ENCODE measurements at regions not wholly inside any gene's neighbourhood (a gene's known extent, or its start where the extent isn't known, plus 50 kb on each side); places are given as distances from the start of the nearest gene placed in this dataset.

GRCh38 chr5:155303120-155303519 lies 289.6 kb downstream of the KIF4B start:
- DNase-seq, result no peak

- no peak for DNase-seq
Measured at GRCh38 chr5:155307229-155307628, 293.7 kb downstream of the KIF4B start.

- no peak for DNase-seq
Measured at GRCh38 chr5:155308289-155308688, 294.7 kb downstream of the KIF4B start.

GRCh38 chr5:155309021-155309746 lies 295.6 kb downstream of the KIF4B start:
- DNase-seq, result no peak

GRCh38 chr5:155311721-155312120 lies 298.2 kb downstream of the KIF4B start:
- no peak for DNase-seq

GRCh38 chr5:155313518-155313917 lies 300.0 kb downstream of the KIF4B start:
- no peak for DNase-seq

- DNase-seq, result no peak
Measured at GRCh38 chr5:155316070-155316714, 302.6 kb downstream of the KIF4B start.

GRCh38 chr5:155332618-155333017 lies 319.1 kb downstream of the KIF4B start:
- DNase-seq, result no peak

- DNase-seq, result no peak
Measured at GRCh38 chr5:155342956-155343355, 329.4 kb downstream of the KIF4B start.

- no peak for DNase-seq
Measured at GRCh38 chr5:155343468-155343867, 329.9 kb downstream of the KIF4B start.

GRCh38 chr5:155353231-155353630 lies 339.7 kb downstream of the KIF4B start:
- no peak for DNase-seq

- DNase-seq, result no peak
Measured at GRCh38 chr5:155366096-155366495, 352.5 kb downstream of the KIF4B start.

GRCh38 chr5:155367841-155368240 lies 354.3 kb downstream of the KIF4B start:
- DNase-seq, result no peak

- no peak for DNase-seq
Measured at GRCh38 chr5:155368490-155368889, 354.9 kb downstream of the KIF4B start.

- no peak for DNase-seq
Measured at GRCh38 chr5:155380480-155380879, 366.9 kb downstream of the KIF4B start.

- no peak for DNase-seq
Measured at GRCh38 chr5:155381654-155382053, 368.1 kb downstream of the KIF4B start.

GRCh38 chr5:155389498-155389897 lies 375.9 kb downstream of the KIF4B start:
- no peak for DNase-seq

- DNase-seq, result no peak
Measured at GRCh38 chr5:155394727-155395126, 381.2 kb downstream of the KIF4B start.

GRCh38 chr5:155402927-155403640 lies 389.5 kb downstream of the KIF4B start:
- no peak for DNase-seq

GRCh38 chr5:155406815-155407214 lies 393.3 kb downstream of the KIF4B start:
- DNase-seq, result no peak

- DNase-seq, result no peak
Measured at GRCh38 chr5:155408465-155408864, 394.9 kb downstream of the KIF4B start.

- no peak for DNase-seq
Measured at GRCh38 chr5:155416765-155417164, 403.2 kb downstream of the KIF4B start.

- DNase-seq, result no peak
Measured at GRCh38 chr5:155418960-155419579, 405.5 kb downstream of the KIF4B start.

- DNase-seq, result no peak
Measured at GRCh38 chr5:155430192-155430591, 416.6 kb downstream of the KIF4B start.
